Right forelimb (tissue), 1 donor: ENCODE measurements at regions not wholly inside any gene's neighbourhood (a gene's known extent, or its start where the extent isn't known, plus 50 kb on each side); places are given as distances from the start of the nearest gene placed in this dataset.

Experiments used
- DNase-seq: peaks from one replicate; pipeline ENCODE4 v3.0.0-alpha.2; 2018

DNA sequence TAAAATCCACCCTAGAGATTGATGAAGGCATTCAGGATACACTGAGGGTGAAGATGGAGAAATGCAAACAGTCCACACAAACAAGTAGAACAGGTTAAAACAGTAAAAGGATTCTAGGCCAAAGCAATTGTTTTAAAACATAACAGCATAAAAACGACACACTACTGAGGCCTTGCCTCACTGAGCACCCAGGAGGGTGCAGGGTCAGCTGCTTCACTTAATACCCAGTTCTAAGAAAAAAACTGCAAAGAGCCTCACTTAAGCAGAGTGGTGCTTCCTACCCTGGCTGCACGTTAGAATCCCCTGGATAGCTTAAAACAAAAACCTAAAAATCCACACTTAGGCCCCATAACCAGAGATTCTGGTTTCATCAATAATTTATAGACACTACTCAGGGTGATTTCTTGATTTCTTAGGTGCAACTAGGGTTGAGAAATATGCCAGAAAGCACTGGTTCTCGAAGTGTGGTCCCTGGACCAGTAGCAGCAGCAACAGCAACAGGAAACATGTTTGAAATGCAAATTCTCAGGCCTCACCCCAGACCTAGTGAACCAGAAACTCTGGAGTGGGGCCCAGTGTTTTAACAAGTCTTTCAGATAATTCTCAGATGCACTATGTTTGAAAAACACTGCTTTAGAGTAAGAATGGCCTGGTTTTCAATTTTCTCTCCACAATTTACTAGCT, 279.1 kb downstream of the ZEB2 start:
- no peak for DNase-seq

DNA sequence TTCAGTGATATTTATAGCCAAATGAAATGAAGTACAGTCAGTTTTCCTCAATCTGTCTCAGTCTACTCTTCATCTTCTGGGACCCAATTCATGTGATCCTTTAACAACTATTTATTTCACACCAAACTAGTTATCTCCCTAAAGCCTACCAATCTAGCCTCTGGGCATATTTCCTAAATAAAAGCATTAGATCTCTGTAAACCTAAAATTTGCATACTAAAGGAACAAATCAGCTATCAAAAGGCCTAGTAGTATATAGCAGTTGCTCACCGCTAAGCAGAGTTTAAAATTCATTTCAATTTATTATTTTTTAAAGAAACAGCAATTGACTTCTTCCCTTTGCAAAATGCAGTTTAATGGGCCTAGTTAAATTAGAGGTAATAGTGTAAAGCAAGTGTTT, 280.2 kb downstream of the ZEB2 start:
- DNase-seq, result no peak

DNA sequence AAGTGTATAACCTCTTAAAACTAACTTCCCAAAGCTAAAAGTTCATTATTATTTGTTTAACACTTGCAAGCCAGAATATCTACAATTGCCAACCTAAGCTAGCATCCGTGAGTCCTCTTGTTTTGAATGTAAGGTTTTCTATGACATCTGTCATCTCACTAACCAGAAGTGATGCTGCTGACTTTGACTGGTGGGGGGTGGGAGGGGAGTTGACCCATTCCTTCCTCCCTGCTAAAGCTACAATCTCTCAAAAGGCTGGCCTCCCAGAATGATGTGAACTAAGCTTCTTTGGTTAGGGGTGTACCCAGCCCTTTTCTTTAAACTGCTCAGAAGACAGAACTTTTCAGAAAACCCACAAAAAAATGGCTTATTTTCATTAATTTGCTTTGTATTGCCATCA, 280.6 kb downstream of the ZEB2 start:
- no peak for DNase-seq

DNA sequence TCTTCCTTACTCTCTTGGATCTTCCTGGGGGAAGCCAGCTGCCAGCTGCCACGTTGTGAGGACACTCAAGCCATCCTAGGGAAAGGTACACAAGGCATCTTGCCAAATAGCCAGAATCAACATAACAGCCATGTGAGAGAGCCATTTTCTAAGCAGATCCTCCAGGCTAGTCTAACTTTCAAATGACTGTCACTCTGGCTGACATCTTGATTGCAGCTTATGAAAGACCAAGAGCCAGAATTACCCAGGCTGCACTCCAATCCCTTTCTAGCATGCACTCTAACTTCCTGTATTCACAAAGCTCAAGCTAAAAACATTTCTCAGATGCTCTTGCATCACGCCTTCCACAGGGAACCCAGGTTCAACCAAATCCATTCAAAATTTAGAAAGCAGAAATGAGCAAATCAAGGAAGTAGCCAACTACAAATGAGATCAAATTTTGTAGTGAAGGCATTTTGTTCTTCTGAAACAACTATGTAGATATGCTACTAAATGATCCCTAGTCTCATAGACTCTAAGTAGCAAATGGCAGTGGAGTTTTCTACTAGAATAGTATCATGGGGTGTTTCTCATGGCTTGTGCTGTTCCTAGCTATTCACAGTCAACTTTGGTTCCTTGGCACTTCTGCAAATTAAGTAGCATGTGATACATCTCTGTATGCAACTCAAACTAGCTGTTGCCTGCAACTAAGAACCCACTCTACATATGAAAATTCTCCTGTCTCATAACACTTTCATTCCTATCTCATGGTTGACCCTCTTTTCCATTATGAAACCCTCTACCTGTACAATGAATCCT, 281.9 kb downstream of the ZEB2 start:
- DNase-seq, result no peak

DNA sequence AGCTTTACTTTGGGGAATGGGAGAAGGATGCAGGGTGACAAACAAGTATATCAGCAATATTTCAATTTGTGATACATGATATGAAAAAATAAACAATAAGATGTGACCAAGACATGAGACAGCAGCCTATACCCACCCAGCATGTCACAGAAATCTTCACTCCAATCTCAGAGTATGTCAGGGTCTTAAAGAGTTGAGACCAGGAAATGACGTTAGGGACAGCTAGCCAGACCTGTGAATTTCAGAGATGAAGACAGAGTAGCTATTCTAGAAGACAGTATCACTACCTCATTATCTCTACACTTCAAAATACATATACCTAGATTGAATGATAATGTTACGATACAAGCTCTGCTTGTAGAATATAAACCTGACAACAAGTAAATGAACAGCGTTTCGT, 282.8 kb downstream of the ZEB2 start:
- DNase-seq, result no peak

DNA sequence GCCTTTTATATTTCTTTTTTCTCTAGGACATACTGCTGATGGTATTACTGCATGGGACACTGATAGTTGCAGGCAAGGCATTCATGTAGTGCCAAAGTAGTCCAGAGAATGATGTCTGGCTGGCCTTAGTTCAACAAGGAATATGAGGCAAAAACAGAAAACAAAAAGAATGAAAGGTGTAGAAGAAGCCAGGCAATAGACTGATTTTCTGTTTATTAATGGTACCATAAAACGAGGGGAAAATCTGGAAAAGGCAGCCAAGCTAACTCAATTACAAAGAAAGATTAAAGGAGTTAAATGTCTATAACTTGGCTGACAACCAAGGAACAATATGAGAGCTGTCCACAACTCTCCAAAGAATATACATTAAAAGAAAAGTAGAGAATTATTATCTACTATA, 284.9 kb downstream of the ZEB2 start:
- DNase-seq, result no peak

DNA sequence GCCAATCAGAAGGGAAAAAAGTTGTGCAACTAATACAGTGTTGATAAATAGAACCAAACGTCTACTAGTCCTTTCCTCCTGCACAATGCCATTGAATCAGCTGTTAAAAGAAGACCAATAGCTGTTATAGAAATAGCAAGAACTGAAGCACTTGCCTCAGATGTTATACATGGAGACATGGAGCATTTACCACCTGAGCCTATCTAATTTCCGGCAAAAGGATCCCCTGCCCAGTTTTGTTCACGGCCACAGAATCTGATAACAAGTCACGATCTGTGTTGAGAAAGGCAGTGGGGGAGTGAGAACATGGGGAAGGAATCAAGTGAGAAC, 285.4 kb downstream of the ZEB2 start:
- no peak for DNase-seq

DNA sequence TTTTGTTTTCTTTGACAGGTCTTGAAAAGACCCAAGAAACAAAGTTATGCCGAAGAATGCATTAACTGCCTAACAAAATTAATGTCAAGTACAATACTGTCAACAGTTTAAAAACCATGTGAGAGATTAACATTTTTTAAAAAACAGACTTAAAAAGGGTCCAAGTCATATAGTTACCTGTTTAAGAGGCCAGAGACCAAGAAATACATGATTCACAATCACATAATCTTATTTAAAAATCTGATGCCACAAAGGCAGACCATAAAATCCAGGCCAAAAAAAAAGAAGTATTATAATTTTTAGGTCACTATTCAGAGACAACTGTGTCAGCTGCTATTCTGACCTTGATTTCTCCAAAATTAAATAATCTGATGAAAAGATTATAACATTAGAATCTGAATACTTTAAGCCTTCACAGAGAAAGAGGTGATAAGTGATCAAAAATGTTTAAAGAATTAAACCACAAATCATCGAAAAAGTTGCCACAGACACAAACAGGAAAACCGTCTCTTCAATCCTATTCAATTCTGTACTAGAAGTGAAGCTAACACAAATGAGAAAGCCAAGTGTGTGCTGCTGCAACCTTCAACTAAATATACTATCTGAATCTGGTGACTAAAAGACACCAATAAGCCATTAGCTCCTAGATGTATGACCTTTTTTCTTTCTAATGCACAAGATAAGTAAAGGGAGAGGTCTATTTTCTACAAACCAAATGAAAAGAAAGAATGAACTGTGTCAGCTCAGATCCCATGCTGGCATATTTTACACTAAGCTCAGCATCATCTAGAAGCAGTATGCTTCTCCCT, 286.0 kb downstream of the ZEB2 start:
- DNase-seq, result no peak

DNA sequence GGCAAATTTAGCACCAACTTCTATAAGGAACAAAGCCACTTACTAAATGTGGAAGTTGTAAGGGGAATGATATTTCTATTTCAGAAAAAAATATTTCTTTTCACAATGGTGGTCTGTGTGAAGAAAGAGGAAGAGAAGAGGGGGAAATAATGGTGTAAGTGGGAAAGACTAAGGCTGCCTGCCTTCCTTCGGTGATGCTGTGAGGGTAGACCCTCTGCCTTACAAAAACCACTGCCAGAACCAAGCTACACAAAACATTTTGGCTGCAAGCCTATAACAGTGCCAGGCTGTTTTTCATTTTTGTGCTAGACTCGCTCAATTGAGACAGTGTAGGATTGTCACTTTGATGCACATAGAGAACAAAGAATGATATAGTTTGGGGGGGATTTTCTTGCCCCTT, 286.6 kb downstream of the ZEB2 start:
- DNase-seq, result no peak

DNA sequence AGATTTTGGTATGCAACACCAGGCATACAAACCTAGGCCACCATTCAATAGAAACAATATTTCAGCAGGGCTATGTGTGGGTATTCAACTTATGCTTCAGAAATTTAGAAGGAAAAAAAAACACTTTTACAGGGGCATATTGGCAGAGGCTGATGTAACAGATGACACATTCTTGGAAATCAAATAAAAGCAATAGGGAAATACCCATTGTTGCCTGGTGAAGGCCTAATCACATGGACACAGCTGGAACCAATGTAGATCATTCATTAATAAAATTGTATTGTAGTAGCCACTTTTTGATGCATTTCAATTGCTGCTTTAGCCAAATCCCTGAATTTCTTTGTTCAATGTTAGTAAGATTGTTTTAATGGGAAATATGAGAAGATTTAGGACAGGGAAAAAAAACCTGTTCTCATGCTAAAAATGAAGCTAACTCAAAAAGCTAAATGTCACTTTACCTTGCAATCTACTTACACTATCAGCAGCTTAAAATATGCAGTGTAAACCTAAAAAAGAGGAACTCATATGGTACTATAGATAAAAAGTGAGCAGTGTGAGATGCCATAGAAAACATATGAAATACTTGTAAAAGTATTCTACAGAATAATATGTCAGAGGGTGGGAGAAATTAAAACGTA, 289.4 kb downstream of the ZEB2 start:
- DNase-seq, result no peak

DNA sequence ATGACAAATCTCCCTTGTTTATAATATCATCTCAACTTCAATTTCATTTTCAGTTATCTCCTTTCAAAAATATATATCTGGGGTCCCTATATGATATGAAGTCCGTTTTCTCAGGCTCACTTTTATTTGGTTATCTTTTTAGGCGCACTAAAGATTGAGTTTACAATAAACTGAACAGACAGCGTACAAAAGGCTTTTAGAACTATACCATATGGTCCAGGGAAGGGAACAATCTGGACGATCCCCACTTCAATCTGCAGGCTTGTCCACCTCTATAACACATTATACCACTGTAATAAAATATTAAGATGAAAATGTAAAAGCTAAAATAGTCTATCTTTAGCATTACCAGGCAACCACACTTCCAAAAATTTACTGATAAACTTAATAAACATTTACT, 289.9 kb downstream of the ZEB2 start:
- DNase-seq, result no peak

DNA sequence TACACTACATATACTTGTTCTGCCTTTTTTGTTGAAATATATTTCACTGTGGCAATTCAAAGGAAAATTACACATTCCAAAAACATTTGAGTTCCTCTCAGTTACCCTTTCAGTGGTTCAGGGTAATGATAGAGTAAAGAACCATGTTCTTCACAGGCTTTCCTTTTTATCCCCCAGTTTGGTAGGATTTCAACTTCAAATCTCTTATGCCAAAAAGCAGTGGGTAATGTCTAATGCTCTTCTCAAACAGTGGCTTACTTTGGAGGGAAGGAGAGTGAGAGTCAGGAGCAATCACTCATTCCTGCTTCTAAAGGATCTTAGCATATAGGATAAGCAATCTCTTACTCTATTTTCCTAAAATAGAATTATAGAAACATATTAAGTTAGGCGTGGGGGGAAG, 290.6 kb downstream of the ZEB2 start:
- no peak for DNase-seq

DNA sequence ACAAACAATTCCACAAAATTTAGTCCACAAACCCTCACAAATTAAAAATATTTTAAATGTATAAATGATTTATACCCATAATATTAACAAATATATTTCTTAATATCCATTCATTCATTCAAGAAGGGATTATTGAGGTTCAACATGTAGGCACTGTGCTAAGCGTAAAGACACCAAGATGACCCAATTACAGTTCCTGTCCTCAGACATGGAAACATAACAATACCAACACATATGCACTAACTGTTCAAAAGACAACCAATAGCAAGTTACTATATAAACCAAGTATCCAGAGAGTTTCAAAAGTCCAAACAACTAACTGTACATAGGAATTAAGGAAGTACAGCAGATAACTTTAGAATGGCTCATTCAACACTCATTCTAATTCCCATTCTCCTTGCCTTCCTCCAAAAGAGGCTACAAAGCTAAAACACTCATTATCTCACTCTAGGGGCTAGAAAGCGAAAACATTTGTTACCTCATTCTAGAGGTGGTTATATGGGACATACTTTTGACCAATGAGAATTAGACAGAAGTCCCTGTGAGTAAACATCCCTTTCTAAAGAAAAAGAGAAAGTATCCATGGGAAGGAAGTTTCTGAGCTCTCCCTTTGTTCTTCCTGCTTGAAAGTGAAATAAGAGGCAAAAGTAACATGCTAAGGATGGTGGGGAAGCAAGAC, 292.4 kb downstream of the ZEB2 start:
- no peak for DNase-seq

DNA sequence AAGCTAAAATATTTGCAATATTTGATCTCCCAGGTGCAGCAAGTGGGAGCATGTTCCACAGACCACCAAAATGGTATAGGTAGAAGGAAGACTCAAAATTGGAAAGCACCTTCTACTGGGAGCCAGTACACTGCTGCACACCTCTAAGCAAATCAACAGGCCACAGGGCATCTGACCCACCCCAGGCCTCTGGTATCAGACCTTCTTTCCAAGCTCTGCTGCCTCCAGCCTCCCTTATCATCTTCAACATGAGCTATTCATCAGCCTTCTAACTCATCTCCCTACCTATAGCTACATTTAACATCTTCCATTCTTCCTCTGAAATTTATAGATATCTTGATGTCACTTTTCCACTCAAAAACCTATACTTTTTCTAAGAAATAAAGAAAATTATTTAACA, 294.8 kb downstream of the ZEB2 start:
- DNase-seq, result no peak

DNA sequence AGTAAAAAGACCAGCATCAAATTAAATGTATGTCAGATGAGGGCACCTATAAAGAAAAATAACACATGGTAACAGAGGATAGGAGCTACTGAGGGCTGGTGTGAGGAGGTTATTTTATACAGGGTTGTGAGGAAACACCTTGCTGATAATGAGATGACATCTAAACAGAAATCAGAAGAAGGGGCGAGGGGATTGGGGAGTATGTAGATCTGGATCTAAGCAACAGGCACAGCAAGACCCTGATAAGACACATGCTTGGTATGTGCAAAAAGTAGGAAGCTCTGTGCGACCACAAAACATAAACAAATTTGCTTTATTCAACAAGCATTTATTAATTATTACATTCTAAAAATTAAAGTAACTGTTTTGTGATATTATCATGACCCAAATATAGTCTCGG, 295.4 kb downstream of the ZEB2 start:
- no peak for DNase-seq

DNA sequence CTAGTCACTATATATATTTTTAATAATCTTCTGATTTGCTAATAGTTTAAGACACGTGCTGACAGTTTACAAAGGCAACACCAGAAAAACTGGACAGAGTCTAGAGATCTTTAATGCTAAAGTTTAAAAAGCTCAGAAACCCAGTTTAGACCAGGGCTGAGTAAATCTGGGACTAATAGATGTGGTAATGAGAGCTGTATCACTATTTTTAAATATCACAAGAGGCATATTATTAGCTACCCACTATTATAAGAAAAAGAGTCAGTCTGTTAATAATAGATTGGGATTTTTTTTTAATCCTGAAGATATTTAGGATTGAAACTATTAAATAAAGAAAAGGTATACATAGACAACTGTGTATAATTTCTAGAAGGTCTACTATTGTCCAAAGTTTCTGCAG, 299.9 kb downstream of the ZEB2 start:
- no peak for DNase-seq

DNA sequence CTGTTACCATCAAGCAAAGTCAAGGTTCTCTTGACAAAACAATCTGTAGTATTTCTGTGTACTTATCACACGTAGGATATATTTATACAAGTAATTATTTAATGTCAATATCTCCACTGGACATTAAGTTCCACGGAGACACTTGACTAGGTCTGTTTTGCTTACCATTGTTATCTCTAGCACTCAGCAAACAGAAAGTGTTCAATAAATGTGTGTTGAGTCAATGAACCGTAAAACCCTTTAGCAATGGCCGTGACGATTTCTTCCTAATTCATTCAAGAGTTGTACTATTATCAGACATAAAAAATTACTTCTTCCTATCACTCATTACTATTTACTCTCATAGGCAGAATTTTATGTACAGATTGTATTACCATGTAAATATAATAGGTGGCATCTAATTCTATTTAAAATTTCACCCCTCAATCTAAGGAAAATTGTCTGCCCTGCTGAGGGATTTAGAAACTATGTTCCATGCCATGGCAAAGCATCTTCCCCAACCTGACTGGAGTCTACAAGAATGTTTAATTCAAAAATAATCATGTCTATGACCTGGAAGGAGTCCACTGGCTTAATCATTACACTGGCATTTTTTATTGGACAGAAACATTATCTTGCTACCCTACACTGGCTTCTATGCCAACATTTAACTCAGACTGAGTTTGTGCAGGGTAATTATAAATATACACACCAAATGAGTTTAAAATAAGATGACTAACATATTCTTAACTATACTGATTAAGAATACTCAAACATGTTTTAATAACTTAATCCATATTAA, 301.9 kb downstream of the ZEB2 start:
- no peak for DNase-seq

DNA sequence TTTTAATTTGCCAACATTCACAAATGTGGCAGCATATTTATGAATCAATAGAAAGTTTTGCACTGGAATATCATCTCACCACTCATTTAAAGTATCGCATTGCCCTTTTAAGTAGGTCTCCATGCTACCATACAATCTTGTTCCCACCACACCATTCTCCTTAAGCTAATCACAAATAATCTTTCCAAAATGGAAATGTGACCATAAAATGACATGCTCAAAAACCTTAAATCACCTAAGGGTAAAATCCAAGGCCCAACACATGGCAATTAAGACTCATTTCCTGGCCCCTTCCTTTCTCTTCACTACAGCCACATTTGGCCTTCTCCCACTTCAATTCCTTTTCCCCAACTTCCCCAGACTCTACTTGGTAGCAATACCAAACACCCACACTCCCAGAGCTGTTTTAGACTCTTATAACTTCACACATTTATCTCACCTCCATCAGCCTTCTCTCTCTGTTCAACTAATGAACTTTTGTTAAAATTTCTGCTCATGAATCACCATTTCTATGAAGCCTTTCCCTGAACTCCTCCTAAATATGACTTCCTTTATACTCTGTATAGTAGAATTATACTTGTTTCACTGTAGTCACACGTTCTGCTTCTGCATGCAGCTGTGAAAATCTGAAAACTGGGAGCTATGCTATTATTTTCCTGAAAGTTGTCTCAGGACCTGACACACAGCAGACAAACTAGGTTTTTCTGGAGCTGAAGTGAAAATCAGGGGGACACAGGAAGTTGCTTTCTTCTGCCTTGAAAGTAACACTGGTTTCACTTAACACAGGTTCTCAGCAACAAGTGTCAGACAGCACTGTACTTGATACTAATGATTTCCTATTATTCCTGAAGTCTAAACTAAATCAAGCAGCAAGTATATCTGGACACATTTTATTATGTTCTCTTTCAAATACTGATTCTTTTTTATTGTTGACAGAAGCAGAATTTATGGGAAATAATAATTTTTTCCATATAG, 303.9 kb downstream of the ZEB2 start:
- DNase-seq, result no peak

DNA sequence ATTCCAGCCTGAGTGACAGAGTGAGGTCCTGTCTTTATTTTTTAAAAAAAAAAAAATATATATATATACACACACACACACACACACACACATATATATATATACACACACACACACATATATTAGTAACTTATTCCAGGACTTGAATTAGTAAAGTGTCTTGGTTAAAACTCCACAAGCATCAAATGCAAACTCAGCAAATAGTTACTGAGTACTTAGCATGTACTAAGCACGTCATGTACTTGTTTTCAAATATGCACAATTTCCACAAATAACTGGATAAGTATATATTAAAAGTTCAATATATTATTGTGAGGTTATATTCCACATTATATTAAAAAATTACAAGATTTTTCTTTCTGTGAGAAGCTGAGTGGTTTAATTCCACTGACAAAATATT, 304.7 kb downstream of the ZEB2 start:
- DNase-seq, result no peak

DNA sequence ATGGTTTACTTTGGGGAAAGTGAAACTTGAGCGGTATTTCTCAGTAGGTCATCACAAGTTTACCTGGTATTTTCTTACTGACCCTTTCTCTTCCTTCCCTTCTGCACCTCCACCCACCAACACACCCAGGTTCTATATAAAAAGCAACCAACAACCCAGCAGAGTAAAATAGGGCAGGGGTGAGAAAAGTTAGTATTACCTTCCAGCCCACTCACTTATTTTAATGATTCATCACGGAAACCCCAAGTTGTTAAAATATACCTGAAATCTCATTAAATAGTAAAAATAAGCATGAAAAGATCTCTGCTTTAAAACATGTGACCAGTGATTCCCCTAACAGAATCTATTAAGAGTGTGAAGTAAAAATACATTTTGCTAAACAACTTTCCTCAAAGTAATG, 306.1 kb downstream of the ZEB2 start:
- no peak for DNase-seq

DNA sequence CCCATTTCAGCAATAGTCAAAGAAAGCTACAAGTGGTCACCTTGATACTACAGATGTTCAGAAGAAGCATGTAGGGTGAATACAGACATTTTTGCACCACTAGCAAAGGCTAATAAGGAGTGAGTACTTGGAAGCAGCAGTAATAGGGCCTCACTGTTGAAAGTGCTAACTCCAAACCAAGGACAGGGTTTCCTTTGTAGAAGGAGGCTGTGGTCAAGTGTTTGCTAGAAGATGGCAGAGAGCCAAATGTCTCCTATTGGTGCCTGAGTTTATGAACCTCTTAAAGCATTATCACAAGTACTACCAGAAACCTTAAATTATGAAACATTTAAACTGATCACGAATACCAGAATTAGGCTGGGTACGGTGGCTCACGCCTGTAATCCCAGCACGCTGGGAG, 308.1 kb downstream of the ZEB2 start:
- no peak for DNase-seq
